GM18867 (cell line): ENCODE measurements at regions not wholly inside any gene's neighbourhood (a gene's known extent, or its start where the extent isn't known, plus 50 kb on each side); places are given as distances from the start of the nearest gene placed in this dataset.
"Not testable (repeated sequence)": the region's sequence is repeated elsewhere in the genome, so short reads cannot be mapped to it uniquely, and the experiment has no call there.

ENCODE experiments used
- ATAC-seq: cut with Tn5 transposase; IDR thresholded peaks from one replicate; pipeline ENCODE4 v1.9.1; 2021; ENCODE audit warnings: mild to moderate bottlenecking, moderate library complexity; ENCODE audit not compliant: unreplicated experiment

DNA sequence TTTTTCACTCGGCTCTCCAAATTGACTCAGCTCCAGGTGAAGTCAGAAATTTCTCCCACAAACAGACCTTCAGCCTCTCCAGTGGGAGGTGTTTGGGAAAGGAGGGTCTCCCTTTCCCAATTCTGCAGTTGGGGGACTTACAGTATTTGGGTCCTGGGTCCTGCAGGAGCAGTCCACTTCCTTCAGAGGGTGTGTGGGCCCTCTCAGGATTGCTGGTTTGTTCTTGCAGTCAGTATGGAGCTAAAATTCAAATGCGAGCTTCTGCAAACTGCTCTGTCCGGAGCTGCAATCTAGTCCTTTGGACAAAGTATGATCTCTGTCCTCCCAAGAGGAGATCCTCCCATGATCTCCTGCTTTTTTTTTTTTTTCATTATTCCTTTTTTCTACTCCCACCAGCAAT lies 87.9 kb upstream of the MSTN start:
- ATAC-seq = no peak

GRCh38 chr2:190149908-190150307 lies 87.4 kb upstream of the MSTN start:
- no peak for ATAC-seq

DNA sequence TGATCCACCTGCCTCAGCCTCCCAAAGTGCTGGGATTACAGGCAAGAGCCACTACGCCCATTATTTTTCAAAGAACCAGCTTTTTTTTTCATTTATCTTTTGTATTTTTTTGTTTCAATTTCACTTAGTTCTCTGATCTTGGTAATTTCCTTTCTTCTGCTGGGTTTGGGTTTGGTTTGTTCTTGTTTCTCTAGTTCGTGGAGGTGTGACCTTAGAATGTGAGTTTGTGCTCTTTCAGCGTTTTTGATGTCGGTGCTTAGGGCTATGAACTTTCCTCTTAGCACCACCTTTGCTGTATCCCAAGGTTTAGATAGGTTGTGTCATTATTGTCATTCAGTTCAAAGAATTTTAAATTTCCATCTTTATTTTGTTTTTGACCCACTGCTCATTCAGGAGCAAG lies 86.7 kb upstream of the MSTN start:
- ATAC-seq = no peak

- not testable (repeated sequence) for ATAC-seq
Observed at GRCh38 chr2:190146109-190146508, 83.6 kb upstream of the MSTN start.

GRCh38 chr2:190140474-190140873 lies 77.9 kb upstream of the MSTN start:
- not testable (repeated sequence) for ATAC-seq

GRCh38 chr2:190139371-190139770 lies 76.8 kb upstream of the MSTN start:
- no peak for ATAC-seq

GRCh38 chr2:190138032-190138431 lies 75.5 kb upstream of the MSTN start:
- no peak for ATAC-seq

- ATAC-seq = no peak
Observed at GRCh38 chr2:190137561-190137960, 75.0 kb upstream of the MSTN start.

GRCh38 chr2:190136825-190137224 lies 74.3 kb upstream of the MSTN start:
- ATAC-seq = no peak

DNA sequence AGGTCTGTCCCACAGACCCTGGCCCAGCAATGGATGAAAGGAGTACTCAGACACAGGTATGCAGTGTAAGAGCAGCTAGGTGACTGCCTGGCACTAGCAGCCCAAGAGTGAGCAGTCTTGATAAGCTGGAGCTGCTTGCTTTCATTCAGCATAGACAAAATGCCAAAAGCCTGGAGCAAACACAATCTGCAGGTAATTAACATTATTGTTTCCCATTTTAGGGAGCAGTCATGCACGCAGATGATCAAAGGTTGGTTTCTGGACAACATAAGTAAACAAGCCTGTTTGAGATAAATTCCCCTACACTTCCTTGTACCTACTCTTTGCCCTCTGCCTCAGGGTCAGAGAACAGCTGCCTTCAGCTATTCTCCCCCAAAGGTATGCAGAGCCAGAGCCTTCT lies 73.7 kb upstream of the MSTN start:
- ATAC-seq = no peak

- no peak for ATAC-seq
Observed at GRCh38 chr2:190129421-190130199, 67.1 kb upstream of the MSTN start.

GRCh38 chr2:190127651-190128050 lies 65.1 kb upstream of the MSTN start:
- ATAC-seq = no peak

DNA sequence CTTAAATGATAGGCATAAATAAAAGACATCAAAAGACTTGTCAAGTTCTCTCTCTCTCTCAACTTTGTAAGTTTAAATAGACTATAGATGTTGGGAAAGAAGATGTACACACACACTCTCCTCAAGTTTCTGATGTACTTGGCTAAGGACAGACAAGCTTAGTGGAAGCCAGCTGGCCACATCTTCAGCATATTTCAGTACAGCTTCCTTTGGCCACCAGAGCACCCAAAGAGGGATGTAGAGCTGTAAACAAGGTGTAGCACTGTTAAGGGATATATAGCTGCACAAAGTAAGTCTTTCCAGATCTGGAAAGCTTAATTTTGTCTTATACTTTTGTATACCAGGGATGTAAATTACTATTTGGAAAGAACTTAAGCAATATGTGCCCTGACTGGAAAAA lies 64.3 kb upstream of the MSTN start:
- no peak for ATAC-seq

GRCh38 chr2:190123956-190124355 lies 61.4 kb upstream of the MSTN start:
- ATAC-seq = no peak

DNA sequence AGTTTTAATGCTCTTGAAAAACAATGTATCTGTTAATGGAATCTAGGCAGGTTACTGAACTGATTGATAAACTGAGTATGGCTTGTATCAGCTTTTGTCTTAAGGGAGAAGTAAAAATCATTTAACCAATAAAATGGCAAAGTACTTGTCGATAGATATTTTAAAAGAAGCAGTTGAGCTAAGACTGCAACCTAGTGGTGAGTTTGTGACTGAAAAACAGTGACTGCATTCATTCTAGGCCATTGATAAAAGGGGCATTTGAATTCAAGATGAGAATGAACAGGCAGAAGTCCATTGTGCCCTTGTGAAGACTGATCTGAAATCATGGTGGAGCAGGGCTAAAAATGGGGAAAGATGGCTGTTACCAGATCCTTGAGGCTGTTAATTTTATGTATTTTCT lies 59.4 kb upstream of the MSTN start:
- ATAC-seq = peak; percentile 68

- no peak for ATAC-seq
Observed at GRCh38 chr2:190121305-190121704, 58.8 kb upstream of the MSTN start.

DNA sequence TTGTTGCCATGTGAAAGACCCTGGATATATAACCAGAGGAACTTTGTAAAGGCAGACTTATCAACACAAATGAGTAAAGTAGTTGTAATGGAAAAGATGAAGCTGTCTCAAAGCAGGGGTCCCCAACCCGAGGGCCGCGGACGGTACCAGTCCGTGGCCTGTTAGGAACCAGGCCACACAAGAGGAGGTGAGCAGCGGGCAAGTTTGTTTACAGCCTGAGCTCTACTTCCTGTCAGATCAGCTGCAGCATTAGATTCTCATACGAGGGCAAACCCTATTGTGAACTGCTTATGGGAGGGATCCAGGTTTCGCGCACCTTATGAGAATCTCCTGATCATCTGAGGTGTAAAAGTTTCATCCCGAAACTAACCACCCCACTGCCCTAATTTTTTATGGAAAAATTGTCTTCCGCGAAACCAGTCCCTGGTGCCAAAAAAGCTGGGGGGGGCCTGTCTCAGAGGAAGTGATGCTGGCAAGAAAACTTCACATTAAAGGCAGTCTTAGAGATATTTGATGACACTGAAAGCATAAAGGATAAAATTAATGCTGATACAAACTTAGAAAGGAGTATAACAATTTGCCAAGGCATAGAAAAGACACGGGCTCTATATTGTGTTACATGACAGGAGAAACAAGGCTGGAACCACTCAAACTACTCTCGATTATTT lies 57.5 kb upstream of the MSTN start:
- no peak for ATAC-seq

- ATAC-seq = no peak
Observed at GRCh38 chr2:190119257-190119656, 56.7 kb upstream of the MSTN start.

DNA sequence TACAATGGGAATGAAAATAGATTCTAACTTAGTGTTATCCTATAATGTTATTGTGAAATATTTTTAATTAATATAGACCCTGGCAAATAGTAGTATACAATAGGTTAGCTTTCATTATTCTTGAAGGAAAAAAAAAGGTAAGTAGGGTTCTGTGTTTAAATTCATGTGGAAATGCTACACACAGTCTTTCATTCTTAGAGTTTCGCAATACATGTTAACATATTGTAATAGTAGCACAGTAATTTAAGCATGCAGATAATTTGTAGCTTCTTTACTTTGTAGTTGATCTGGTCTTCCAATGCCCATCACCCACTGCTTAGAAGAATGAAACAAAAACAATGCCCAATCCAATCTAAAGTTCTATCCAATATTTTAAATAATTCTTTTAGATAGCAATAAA lies 54.8 kb upstream of the MSTN start:
- ATAC-seq = no peak

DNA sequence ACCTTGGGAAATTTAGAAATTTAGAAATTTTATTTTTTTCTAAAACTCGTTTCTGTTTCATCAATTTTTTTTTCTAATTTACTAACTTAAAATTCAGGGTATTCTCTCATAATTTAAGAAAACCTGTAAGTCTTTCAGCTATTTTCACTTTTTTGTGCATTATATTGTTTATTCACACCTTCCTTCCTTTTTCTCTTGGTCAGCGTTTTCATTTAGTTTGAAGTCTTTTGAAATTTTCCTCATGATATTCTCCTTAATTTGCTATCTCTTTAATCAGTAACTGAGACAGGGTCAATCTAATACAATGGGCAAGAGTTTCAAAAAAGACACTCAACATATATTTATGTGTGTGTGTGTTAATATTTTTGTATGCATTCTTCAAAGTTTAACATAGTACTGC lies 50.5 kb upstream of the MSTN start:
- no peak for ATAC-seq
